ENCODE measurements at regions not wholly inside any gene's neighbourhood (a gene's known extent, or its start where the extent isn't known, plus 50 kb on each side); places are given as distances from the start of the nearest gene placed in this dataset.
"Not testable (repeated sequence)": the region's sequence is repeated elsewhere in the genome, so short reads cannot be mapped to it uniquely, and the experiment has no call there.

DNA sequence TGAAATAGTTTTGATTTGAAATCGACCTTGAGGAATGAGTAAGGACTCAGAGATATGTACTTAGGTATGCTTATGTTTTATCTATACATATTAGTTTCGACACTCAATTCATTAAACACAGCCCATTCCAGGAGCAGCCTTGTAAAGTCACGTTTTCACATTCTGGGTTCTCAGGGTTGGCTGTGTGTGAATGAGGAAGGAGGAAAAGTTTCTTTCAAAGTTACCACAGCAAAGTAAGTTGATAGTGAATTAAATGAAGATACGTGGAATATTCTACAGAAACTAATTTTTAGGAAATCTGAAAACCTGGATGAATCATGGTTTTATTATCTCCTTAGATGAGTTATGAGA is 133.5 kb downstream of the C3orf38 start:
- no peaks in the 10 kb centered on the region for H3K9me3 ChIP-seq
- H3K27me3 ChIP-seq: no peaks in the 10 kb centered on the region
- no peak overlapping the region for H3K4me3 ChIP-seq
- no peak for DNase-seq
- TF ChIP-seq, protein P1, sequence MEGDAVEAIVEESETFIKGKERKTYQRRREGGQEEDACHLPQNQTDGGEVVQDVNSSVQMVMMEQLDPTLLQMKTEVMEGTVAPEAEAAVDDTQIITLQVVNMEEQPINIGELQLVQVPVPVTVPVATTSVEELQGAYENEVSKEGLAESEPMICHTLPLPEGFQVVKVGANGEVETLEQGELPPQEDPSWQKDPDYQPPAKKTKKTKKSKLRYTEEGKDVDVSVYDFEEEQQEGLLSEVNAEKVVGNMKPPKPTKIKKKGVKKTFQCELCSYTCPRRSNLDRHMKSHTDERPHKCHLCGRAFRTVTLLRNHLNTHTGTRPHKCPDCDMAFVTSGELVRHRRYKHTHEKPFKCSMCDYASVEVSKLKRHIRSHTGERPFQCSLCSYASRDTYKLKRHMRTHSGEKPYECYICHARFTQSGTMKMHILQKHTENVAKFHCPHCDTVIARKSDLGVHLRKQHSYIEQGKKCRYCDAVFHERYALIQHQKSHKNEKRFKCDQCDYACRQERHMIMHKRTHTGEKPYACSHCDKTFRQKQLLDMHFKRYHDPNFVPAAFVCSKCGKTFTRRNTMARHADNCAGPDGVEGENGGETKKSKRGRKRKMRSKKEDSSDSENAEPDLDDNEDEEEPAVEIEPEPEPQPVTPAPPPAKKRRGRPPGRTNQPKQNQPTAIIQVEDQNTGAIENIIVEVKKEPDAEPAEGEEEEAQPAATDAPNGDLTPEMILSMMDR (IDR thresholded peaks at IDR 0.05): no peak
- no peak for TF ChIP-seq POLR2A (IDR thresholded peaks at IDR 0.05)
- peak overlapping the region in 1 of 4 donors; percentile 53 for H3K27ac ChIP-seq
- no peaks in the 10 kb centered on the region for H3K36me3 ChIP-seq
- peaks cover 0 to 5% (median 2%) of the 10 kb centered on the region in 4 donors for H3K4me1 ChIP-seq

DNA sequence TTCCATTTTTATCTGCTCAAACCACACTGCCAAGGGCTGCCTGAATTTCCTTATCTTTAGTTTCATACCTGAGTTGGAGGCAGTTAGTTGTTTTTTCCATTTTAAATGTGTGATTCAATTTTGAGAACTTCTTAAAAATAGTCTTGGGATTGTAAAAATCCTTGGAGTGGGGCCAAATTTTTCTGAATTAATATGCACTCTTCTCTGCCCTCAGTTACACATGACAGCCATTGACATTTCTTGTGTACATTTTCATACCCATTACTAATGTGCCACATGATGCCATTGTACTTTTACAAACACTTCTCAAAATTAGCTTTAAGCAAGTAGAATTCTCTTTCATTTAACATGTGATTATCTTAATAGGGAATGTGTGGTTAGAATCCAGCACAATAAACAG is 141.7 kb downstream of the C3orf38 start:
- Histone ChIP-seq H3K36me3 (no peaks in the 10 kb centered on the region), H3K4me3 (no peak overlapping the region), H3K27ac (no peak overlapping the region), H3K9me3 (no peaks in the 10 kb centered on the region), H3K4me1 (no peaks in the 10 kb centered on the region), H3K27me3 (no peaks in the 10 kb centered on the region)
- TF ChIP-seq, protein P1 (IDR thresholded peaks at IDR 0.05): no peak
- TF ChIP-seq POLR2A (IDR thresholded peaks at IDR 0.05): no peak
- DNase-seq: no peak

DNA sequence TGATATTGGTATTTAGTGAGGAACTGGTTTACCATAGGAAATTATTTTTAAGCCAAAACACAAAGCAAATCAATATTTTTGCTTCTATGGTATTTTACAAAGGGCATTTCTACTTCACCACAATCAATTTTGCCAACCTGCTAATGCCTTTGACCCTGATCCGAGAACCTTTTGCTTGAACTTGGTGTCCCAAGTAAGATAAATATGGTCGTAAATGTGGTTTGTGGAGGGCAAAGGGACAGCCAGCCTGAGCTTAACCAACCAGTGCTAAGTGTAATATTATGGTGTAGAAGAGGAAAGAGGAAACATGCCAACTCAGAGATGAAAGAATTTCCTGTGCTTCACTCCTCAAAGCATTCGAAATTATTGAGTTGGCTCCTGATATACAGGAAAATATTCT is 148.4 kb downstream of the C3orf38 start:
- DNase-seq: peak in 1 of 3 donors; percentile 60
- no peaks in the 10 kb centered on the region for H3K36me3 ChIP-seq
- H3K27ac ChIP-seq: peak overlapping the region in 1 of 4 donors; percentile 58
- no peaks in the 10 kb centered on the region for H3K4me1 ChIP-seq
- no peak overlapping the region for H3K4me3 ChIP-seq
- no peak for TF ChIP-seq POLR2A (IDR thresholded peaks at IDR 0.05)
- TF ChIP-seq, protein P1 (IDR thresholded peaks at IDR 0.05): no peak
- H3K9me3 ChIP-seq: no peaks in the 10 kb centered on the region
- no peaks in the 10 kb centered on the region for H3K27me3 ChIP-seq

DNA sequence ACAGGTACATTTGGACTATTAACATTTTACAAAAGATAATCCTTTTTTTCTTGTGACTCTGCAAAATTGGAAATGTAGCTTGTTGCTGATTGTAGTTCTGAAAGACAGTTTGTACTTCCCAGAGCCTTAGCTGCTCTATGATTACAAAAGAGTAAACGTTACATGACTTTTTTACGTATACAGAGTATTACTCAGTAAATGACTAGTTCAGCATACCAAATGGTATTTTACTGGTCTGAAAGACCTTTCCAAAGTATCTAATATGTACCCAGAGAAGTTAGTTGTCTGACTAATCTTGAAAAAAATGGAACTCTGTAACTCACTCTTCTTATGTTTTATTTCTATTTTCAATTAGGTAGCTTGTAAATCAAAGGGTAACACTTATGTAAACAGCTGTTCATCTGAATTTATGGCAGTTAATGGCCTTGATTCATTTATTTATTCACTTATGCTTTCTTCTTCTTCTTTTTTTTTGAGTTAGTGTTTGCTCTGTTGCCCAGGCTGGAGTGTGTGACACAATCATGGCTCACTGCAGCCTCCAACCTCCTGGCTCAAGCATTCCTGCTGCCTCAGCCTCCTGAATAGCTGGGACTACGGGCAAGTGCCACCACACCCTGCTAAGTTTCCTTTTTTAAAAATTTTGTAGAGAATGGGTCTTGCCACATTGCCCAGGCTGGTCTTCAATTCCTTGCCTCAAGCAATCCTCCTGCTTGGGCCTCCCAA is 151.7 kb downstream of the C3orf38 start:
- H3K36me3 ChIP-seq: no peaks in the 10 kb centered on the region
- H3K27me3 ChIP-seq: no peaks in the 10 kb centered on the region
- H3K27ac ChIP-seq: peak overlapping the region in 2 of 4 donors; percentile 19 to 41
- DNase-seq: peak in 1 of 3 donors; percentile 52
- H3K4me1 ChIP-seq: no peaks in the 10 kb centered on the region
- H3K4me3 ChIP-seq: no peak overlapping the region
- H3K9me3 ChIP-seq: no peaks in the 10 kb centered on the region
- TF ChIP-seq POLR2A (IDR thresholded peaks at IDR 0.05): no peak
- TF ChIP-seq, protein P1 (IDR thresholded peaks at IDR 0.05): no peak

DNA sequence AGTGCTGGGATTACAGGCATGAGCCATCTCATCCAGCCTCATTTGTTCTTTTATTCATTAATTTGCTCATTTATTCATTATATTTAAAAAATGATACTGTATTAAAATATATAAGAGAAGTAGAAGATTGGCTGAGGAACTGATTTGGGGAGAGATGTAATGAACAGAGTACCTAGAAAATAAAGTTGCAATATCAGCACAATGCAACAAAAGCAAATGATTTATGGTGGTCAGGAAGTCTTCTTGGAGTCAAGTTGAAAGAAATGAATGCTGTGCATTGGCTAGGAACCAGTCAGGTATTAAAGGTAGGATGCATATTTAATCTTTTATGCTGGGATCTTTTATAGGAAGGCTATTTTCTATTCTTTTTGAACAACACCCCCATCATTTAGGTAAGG is 152.2 kb downstream of the C3orf38 start:
- no peak for DNase-seq
- no peaks in the 10 kb centered on the region for H3K9me3 ChIP-seq
- no peak overlapping the region for H3K4me3 ChIP-seq
- TF ChIP-seq, protein P1 (IDR thresholded peaks at IDR 0.05): no peak
- no peak for TF ChIP-seq POLR2A (IDR thresholded peaks at IDR 0.05)
- peak overlapping the region in 1 of 4 donors; percentile 19 for H3K27ac ChIP-seq
- H3K36me3 ChIP-seq: no peaks in the 10 kb centered on the region
- no peaks in the 10 kb centered on the region for H3K4me1 ChIP-seq
- H3K27me3 ChIP-seq: no peaks in the 10 kb centered on the region

DNA sequence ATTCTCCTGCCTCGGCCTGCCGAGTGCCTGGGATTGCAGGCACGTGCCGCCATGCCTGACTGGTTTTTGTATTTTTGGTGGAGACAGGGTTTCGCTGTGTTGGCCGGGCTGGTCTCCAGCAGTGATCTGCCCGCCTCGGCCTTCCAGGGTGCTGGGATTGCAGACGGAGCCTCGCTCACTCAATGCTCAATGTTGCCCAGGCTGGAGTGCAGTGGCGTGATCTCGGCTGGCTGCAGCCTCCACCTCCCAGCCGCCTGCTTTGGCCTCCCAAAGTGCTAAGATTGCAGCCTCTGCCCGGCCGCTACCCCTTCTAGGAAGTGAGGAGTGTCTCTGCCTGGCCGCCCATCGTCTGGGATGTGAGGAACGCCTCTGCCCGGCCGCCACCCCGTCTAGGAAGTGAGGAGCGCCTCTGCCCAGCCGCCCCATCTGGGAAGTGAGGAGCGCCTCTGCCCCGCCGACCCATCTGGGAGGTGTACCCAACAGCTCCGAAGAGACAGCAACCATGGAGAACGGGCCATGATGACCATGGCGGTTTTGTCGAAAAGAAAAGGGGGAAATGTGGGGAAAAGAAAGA is 153.7 kb downstream of the C3orf38 start:
- H3K27me3 ChIP-seq, H3K27ac ChIP-seq, H3K4me3 ChIP-seq, H3K9me3 ChIP-seq, H3K36me3 ChIP-seq, H3K4me1 ChIP-seq, DNase-seq: not testable (repeated sequence)
